HCT116 (cell line): ENCODE measurements at regions not wholly inside any gene's neighbourhood (a gene's known extent, or its start where the extent isn't known, plus 50 kb on each side); places are given as distances from the start of the nearest gene placed in this dataset.

Source experiments
- ATAC-seq: fragments of 200-7000 bp; cut with Tn5 transposase; 2 replicates; pipeline ENCODE4 v1.9.1; 2020; ENCODE audit warnings: mild to moderate bottlenecking, moderate library complexity
- BruUV-seq: library from RNA; stranded (reverse); fragments of 400-500 nt; replicated peaks from 2 replicates; lab custom pipeline; 2021; lab: Mats Ljungman, UMichigan
- CTCF ChIA-PET: fragments of 300-600 bp; sonication (Branson Sonifier 250); formaldehyde crosslinking; loops from one replicate; lab custom pipeline; 2021; ENCODE audit warnings: antibody characterized with exemption; lab: Charles Lee
- POLR2A ChIA-PET: fragments of 300-600, 350-600 bp; sonication (Branson Sonifier 250); formaldehyde crosslinking; loops from one replicate; lab custom pipeline; 2021; ENCODE audit warnings: antibody characterized with exemption; lab: Charles Lee
- RAD21 ChIA-PET, 2 experiments: fragments of 300-600 bp; sonication (Branson Sonifier 250); formaldehyde crosslinking; loops; one replicate each; lab custom pipeline; 2023; ENCODE audit warnings: low total read pairs in 2 of 2; ENCODE audit not compliant: uncharacterized antibody in 2 of 2, unreplicated experiment in 2 of 2, low non-redundant PET in 1 of 2; lab: Charles Lee
- DNase-seq: peaks from one replicate; pipeline ENCODE4 v3.0.0-alpha.2; 2010; ENCODE audit warnings: low read depth, low spot score
- H2AFZ ChIP-seq: fragments of 200-600 bp; shearing (Covaris generic), sonication (generic); 2 replicates; pipeline ENCODE4 v1.6.1; 2017; ENCODE audit warnings: low read depth, mixed run types, mixed read lengths, antibody characterized with exemption, low read length; ENCODE audit not compliant: poor library complexity, severe bottlenecking
- H3K27ac ChIP-seq: 2 replicates; pipeline ENCODE4 v1.5.1; 2012; ENCODE audit warnings: low read depth, low read length
- H3K27me3 ChIP-seq: fragments of 200-600 bp; sonication (generic); 2 replicates; pipeline ENCODE4 v1.6.1; 2016; ENCODE audit warnings: mixed run types, low read length, mixed read lengths; ENCODE audit not compliant: insufficient read depth
- H3K36me3 ChIP-seq, 2 experiments: fragments of 200-500 bp in 1 of 2; fragments of 200-600 bp in 1 of 2; sonication (Bioruptor generic) in 1 of 2; sonication (generic) in 1 of 2; 2 replicates each; pipeline versions ENCODE4 v1.5.1 to v1.6.1; 2014 to 2016; ENCODE audit warnings: low read length in 2 of 2, inconsistent platforms in 1 of 2, mixed read lengths in 1 of 2, mixed run types in 1 of 2; ENCODE audit not compliant: insufficient read depth in 2 of 2, control insufficient read depth in 1 of 2
- H3K4me1 ChIP-seq, 2 experiments: fragments of 200-600 bp in 1 of 2; sonication (generic) in 1 of 2; 2 replicates each; pipeline versions ENCODE4 v1.5.1 to v1.6.1; 2012 to 2017; ENCODE audit warnings: low read length in 2 of 2, inconsistent platforms in 1 of 2, mild to moderate bottlenecking in 1 of 2, mixed read lengths in 1 of 2, mixed run types in 1 of 2, moderate library complexity in 1 of 2; ENCODE audit not compliant: insufficient read depth in 2 of 2, control insufficient read depth in 1 of 2
- H3K4me2 ChIP-seq: fragments of 200-600 bp; sonication (generic); 2 replicates; pipeline ENCODE4 v1.6.1; 2017; ENCODE audit warnings: mixed run types, low read length, mixed read lengths
- H3K4me3 ChIP-seq, 2 experiments: fragments of 200-600 bp in 1 of 2; sonication (generic) in 1 of 2; replicated peaks in 1 of 2; 2 replicates each; pipeline ENCODE4 v1.5.1; 2011 to 2016; ENCODE audit warnings: low read length in 2 of 2, control low read depth in 1 of 2, low read depth in 1 of 2, mild to moderate bottlenecking in 1 of 2, mixed read lengths in 1 of 2, mixed run types in 1 of 2
- H3K79me2 ChIP-seq: fragments of 200-600 bp; sonication (generic); 2 replicates; pipeline ENCODE4 v1.6.1; 2017; ENCODE audit warnings: mild to moderate bottlenecking, mixed run types, low read length, moderate library complexity, mixed read lengths; ENCODE audit not compliant: insufficient read depth
- H3K9ac ChIP-seq: fragments of 200-600 bp; sonication (generic); 2 replicates; pipeline ENCODE4 v1.6.1; 2016; ENCODE audit warnings: low read length, mixed read lengths
- H3K9me2 ChIP-seq: fragments of 200-600 bp; sonication (generic), shearing (Covaris generic); 2 replicates; pipeline ENCODE4 v1.6.1; 2017; ENCODE audit warnings: mixed run types, mild to moderate bottlenecking, moderate library complexity; ENCODE audit not compliant: insufficient read depth
- H3K9me3 ChIP-seq, 2 experiments: fragments of 200-500 bp in 1 of 2; fragments of 200-600 bp in 1 of 2; sonication (Bioruptor generic) in 1 of 2; sonication (generic) in 1 of 2; 2 replicates each; pipeline ENCODE4 v1.6.1; 2014 to 2017; ENCODE audit warnings: low read length in 2 of 2, mixed read lengths in 2 of 2, inconsistent platforms in 1 of 2, low read depth in 1 of 2, mild to moderate bottlenecking in 1 of 2, mixed run types in 1 of 2, moderate library complexity in 1 of 2; ENCODE audit not compliant: control insufficient read depth in 1 of 2, insufficient read depth in 1 of 2
- H4K20me1 ChIP-seq: fragments of 200-600 bp; sonication (generic), shearing (Covaris generic); 2 replicates; pipeline ENCODE4 v1.6.1; 2017; ENCODE audit warnings: mixed run types, mild to moderate bottlenecking, moderate library complexity; ENCODE audit not compliant: insufficient read depth
- CBX3 ChIP-seq: IDR thresholded peaks from 2 replicates; pipeline ENCODE4 v1.6.1; 2012; ENCODE audit warnings: low read depth
- CEBPB ChIP-seq: IDR thresholded peaks from 2 replicates; pipeline ENCODE4 v1.6.1; 2012; ENCODE audit warnings: low read depth
- ELF1 ChIP-seq: IDR thresholded peaks from 2 replicates; pipeline ENCODE4 v1.6.1; 2012; ENCODE audit warnings: low read depth, borderline replicate concordance
- EZH2 ChIP-seq: fragments of 200-600 bp; sonication (generic); IDR thresholded peaks from 2 replicates; pipeline ENCODE4 v1.6.1; 2017; ENCODE audit warnings: antibody characterized with exemption, mixed run types
- EZH2phosphoT487 ChIP-seq: fragments of 200-600 bp; IDR thresholded peaks from 2 replicates; pipeline ENCODE4 v1.6.1; 2018; ENCODE audit warnings: antibody characterized with exemption, borderline replicate concordance
- SIN3A ChIP-seq: IDR thresholded peaks from 2 replicates; pipeline ENCODE4 v1.6.1; 2012; ENCODE audit warnings: low read depth
- SP1 ChIP-seq: IDR thresholded peaks from 2 replicates; pipeline ENCODE4 v1.6.1; 2012; ENCODE audit warnings: low read depth
- SRF ChIP-seq: IDR thresholded peaks from 2 replicates; pipeline ENCODE4 v1.6.1; 2012; ENCODE audit warnings: low read depth
- TCF7L2 ChIP-seq: IDR thresholded peaks from 2 replicates; pipeline ENCODE4 v1.7.0; 2011; ENCODE audit warnings: borderline replicate concordance, inconsistent platforms; ENCODE audit not compliant: insufficient read depth, insufficient read length; ENCODE audit errors: extremely low read depth
- intact Hi-C: fragments of 100-400 bp; cut with micrococcal nuclease; formaldehyde crosslinking; loops from 2 replicates; pipeline ENCODE4 v1.10.0; 2022
- TF ChIP-seq, protein P1 (sequence below): IDR thresholded peaks from 2 replicates; pipeline ENCODE4 v1.6.1; 2012
- TF ChIP-seq, protein P2 (sequence below): IDR thresholded peaks from 2 replicates; pipeline ENCODE4 v1.6.1; 2011; ENCODE audit warnings: mild to moderate bottlenecking, low read length, moderate library complexity; ENCODE audit not compliant: insufficient replicate concordance; ENCODE audit errors: extremely low read depth
- TF ChIP-seq, protein P3 (sequence below): IDR thresholded peaks from 2 replicates; pipeline ENCODE4 v1.6.1; 2012
- TF ChIP-seq, protein P4 (sequence below): IDR thresholded peaks from 2 replicates; pipeline ENCODE4 v1.6.1; 2012; ENCODE audit warnings: low read depth

DNA sequence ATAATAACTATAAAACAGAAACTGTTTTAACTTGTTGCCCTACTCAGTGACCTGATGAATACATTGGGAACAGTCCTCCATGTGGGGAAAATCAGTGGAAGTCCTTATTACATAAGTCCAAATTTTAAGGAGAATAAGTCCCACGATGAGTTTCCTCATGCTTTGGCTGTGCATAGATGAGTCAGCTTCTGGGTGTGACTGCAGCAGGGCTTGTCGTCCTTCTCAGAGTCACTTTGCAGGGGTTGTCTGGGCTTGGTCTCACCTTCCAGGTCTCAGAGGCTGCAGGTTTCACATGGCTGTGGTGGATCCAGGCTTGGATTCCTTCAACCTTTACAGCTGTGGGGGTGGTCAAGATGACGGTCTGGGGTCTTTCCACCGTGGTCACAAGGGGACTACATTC lies 85.6 kb downstream of the SLC25A15 start:
- no peak for ATAC-seq
- ChIA-PET RAD21 (no interaction called here), CTCF (no interaction called here), POLR2A (interaction anchor here (0.6 kb wide), 1 partner anchor 23 kb away, joined by 3 read pairs; no protein-coding TSS in a partner anchor)
- no peak for DNase-seq
- H3K27ac ChIP-seq, result no peak overlapping the region
- H3K27me3 ChIP-seq, result no peaks in the 10 kb centered on the region
- no TSS peak for BruUV-seq
- H3K4me2 ChIP-seq, result no peak overlapping the region
- no peak overlapping the region for H3K9ac ChIP-seq
- H3K4me3 ChIP-seq, result no peak overlapping the region
- no peaks in the 10 kb centered on the region for H3K4me1 ChIP-seq
- H2AFZ ChIP-seq, result no peak overlapping the region
- intact Hi-C loops, result no loop called here
- H4K20me1 ChIP-seq, result no peaks in the 10 kb centered on the region
- TF ChIP-seq, protein P1, sequence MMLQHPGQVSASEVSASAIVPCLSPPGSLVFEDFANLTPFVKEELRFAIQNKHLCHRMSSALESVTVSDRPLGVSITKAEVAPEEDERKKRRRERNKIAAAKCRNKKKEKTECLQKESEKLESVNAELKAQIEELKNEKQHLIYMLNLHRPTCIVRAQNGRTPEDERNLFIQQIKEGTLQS, result no peak
- TF ChIP-seq EZH2 (no peak), ELF1 (no peak), SIN3A (no peak)
- TF ChIP-seq, protein P2, sequence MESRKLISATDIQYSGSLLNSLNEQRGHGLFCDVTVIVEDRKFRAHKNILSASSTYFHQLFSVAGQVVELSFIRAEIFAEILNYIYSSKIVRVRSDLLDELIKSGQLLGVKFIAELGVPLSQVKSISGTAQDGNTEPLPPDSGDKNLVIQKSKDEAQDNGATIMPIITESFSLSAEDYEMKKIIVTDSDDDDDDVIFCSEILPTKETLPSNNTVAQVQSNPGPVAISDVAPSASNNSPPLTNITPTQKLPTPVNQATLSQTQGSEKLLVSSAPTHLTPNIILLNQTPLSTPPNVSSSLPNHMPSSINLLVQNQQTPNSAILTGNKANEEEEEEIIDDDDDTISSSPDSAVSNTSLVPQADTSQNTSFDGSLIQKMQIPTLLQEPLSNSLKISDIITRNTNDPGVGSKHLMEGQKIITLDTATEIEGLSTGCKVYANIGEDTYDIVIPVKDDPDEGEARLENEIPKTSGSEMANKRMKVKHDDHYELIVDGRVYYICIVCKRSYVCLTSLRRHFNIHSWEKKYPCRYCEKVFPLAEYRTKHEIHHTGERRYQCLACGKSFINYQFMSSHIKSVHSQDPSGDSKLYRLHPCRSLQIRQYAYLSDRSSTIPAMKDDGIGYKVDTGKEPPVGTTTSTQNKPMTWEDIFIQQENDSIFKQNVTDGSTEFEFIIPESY, result no peak
- TF ChIP-seq, protein P3, sequence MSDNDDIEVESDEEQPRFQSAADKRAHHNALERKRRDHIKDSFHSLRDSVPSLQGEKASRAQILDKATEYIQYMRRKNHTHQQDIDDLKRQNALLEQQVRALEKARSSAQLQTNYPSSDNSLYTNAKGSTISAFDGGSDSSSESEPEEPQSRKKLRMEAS, result no peak
- H3K9me2 ChIP-seq, result no peaks in the 10 kb centered on the region
- no peaks in the 10 kb centered on the region for H3K79me2 ChIP-seq
- 0 out of 4 replicates have a peak, but pooled peaks cover 0 to 6% of the 10 kb centered on the region in 2 experiments for H3K36me3 ChIP-seq
- H3K9me3 ChIP-seq, result peaks cover 23% of the 10 kb centered on the region in 2 experiments; a peak in 2 of 4 replicates

DNA sequence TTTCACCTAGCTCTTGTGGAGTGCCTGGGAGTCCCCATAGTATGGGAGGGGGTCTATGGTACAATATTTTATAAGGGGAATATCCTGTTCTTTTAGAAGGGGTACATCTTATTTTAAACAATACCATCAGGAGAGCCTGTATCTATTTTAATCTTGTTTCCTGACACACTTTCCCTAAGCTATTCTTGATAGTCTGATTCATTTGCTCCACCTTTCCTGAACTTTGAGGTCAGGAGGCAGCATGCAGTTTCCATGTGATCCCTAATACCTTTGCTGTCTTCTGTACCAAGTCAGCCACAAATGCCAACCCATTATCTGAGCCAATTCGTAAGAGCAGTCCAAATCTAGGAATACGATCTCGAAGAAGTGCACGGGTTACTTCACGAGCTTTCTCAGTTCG lies 86.2 kb downstream of the SLC25A15 start:
- ChIA-PET CTCF (no interaction called here), RAD21 (no interaction called here), POLR2A (interaction anchor here (0.6 kb wide), 1 partner anchor 23 kb away, joined by 3 read pairs; no protein-coding TSS in a partner anchor)
- intact Hi-C loops, result no loop called here
- Histone ChIP-seq H3K79me2 (no peaks in the 10 kb centered on the region), H3K9me3 (peaks cover 23% of the 10 kb centered on the region in 2 experiments; a peak in 2 of 4 replicates), H3K27ac (no peak overlapping the region), H3K36me3 (0 out of 4 replicates have a peak, but pooled peaks cover 0 to 6% of the 10 kb centered on the region in 2 experiments), H3K4me2 (no peak overlapping the region), H3K27me3 (no peaks in the 10 kb centered on the region), H3K9me2 (no peaks in the 10 kb centered on the region), H3K9ac (no peak overlapping the region), H3K4me3 (no peak overlapping the region), H4K20me1 (no peaks in the 10 kb centered on the region), H2AFZ (no peak overlapping the region), H3K4me1 (no peaks in the 10 kb centered on the region)
- DNase-seq (no peak), ATAC-seq (no peak)
- BruUV-seq, result no TSS peak
- TF ChIP-seq CEBPB, result no peak
- TF ChIP-seq, protein P4, sequence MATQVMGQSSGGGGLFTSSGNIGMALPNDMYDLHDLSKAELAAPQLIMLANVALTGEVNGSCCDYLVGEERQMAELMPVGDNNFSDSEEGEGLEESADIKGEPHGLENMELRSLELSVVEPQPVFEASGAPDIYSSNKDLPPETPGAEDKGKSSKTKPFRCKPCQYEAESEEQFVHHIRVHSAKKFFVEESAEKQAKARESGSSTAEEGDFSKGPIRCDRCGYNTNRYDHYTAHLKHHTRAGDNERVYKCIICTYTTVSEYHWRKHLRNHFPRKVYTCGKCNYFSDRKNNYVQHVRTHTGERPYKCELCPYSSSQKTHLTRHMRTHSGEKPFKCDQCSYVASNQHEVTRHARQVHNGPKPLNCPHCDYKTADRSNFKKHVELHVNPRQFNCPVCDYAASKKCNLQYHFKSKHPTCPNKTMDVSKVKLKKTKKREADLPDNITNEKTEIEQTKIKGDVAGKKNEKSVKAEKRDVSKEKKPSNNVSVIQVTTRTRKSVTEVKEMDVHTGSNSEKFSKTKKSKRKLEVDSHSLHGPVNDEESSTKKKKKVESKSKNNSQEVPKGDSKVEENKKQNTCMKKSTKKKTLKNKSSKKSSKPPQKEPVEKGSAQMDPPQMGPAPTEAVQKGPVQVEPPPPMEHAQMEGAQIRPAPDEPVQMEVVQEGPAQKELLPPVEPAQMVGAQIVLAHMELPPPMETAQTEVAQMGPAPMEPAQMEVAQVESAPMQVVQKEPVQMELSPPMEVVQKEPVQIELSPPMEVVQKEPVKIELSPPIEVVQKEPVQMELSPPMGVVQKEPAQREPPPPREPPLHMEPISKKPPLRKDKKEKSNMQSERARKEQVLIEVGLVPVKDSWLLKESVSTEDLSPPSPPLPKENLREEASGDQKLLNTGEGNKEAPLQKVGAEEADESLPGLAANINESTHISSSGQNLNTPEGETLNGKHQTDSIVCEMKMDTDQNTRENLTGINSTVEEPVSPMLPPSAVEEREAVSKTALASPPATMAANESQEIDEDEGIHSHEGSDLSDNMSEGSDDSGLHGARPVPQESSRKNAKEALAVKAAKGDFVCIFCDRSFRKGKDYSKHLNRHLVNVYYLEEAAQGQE, result no peak
- no peak for TF ChIP-seq CBX3
- TF ChIP-seq TCF7L2, result no peak
- TF ChIP-seq SRF, result no peak
- TF ChIP-seq SP1, result no peak
- no peak for TF ChIP-seq EZH2phosphoT487
- TF ChIP-seq SIN3A, result no peak
